IMR-90 (cell line): ENCODE measurements at regions not wholly inside any gene's neighbourhood (a gene's known extent, or its start where the extent isn't known, plus 50 kb on each side); places are given as distances from the start of the nearest gene placed in this dataset.

ENCODE experiments used
- ATAC-seq: fragments of 200-7000 bp; cut with Tn5 transposase; 2 replicates; pipeline ENCODE4 v1.9.1; 2020; ENCODE audit warnings: low read depth, mild to moderate bottlenecking, moderate library complexity
- BruUV-seq: library from RNA; stranded (reverse); fragments of 400-500 nt; replicated peaks from 2 replicates; lab custom pipeline; 2021; lab: Mats Ljungman, UMichigan
- CTCF ChIA-PET: fragments of 300-600 bp; formaldehyde crosslinking; extraction: SDS; loops from one replicate; lab custom pipeline; 2021; ENCODE audit warnings: antibody characterized with exemption; lab: Yijun Ruan, JAX
- POLR2A ChIA-PET: fragments of 300-600 bp; sonication (Branson Sonifier 250); formaldehyde crosslinking; loops from one replicate; lab custom pipeline; 2022; ENCODE audit warnings: antibody characterized with exemption; ENCODE audit not compliant: unreplicated experiment; lab: Charles Lee
- DNase-seq: peaks from one replicate; pipeline ENCODE4 v3.0.0; 2013
- H2AFZ ChIP-seq: replicated peaks from 2 replicates; pipeline ENCODE3; 2013; ENCODE audit warnings: low read length, mild to moderate bottlenecking; ENCODE audit not compliant: poor library complexity
- H2AK5ac ChIP-seq: 2 replicates; pipeline ENCODE4 v1.6.1; 2013; ENCODE audit warnings: low read depth, low read length, inconsistent platforms
- H2AK9ac ChIP-seq: replicated peaks from 2 replicates; pipeline ENCODE3; 2013; ENCODE audit warnings: mild to moderate bottlenecking, low read depth, low read length, moderate library complexity; ENCODE audit not compliant: poor library complexity
- H2BK120ac ChIP-seq: 2 replicates; pipeline ENCODE4 v1.6.1; 2013; ENCODE audit warnings: low read depth, low read length, inconsistent platforms
- H2BK15ac ChIP-seq: 3 replicates; pipeline ENCODE4 v1.6.1; 2013; ENCODE audit warnings: low read depth, low read length, inconsistent platforms
- H2BK20ac ChIP-seq: 2 replicates; pipeline ENCODE4 v1.6.1; 2013; ENCODE audit warnings: low read depth, mild to moderate bottlenecking, inconsistent platforms, low read length, moderate library complexity
- H2BK5ac ChIP-seq: 2 replicates; pipeline ENCODE4 v1.6.1; 2013; ENCODE audit warnings: mild to moderate bottlenecking, low read depth, low read length, inconsistent platforms; ENCODE audit not compliant: poor library complexity, severe bottlenecking
- H3K14ac ChIP-seq: replicated peaks from 2 replicates; pipeline ENCODE4 v1.6.1; 2013; ENCODE audit warnings: low read depth, low read length, inconsistent platforms
- H3K18ac ChIP-seq: 2 replicates; pipeline ENCODE4 v1.6.1; 2013; ENCODE audit warnings: low read depth, low read length, control low read depth
- H3K23ac ChIP-seq: 2 replicates; pipeline ENCODE4 v1.6.1; 2013; ENCODE audit warnings: low read depth, low read length, inconsistent platforms
- H3K27ac ChIP-seq: 2 replicates; pipeline ENCODE4 v1.5.1; 2013; ENCODE audit warnings: mild to moderate bottlenecking, control low read depth, low read length; ENCODE audit not compliant: insufficient read depth
- H3K27me3 ChIP-seq: 2 replicates; pipeline ENCODE4 v1.6.1; 2013; ENCODE audit warnings: low read length; ENCODE audit not compliant: control insufficient read depth, insufficient read depth
- H3K36me3 ChIP-seq: 2 replicates; pipeline ENCODE4 v1.6.1; 2013; ENCODE audit warnings: low read length, mixed read lengths; ENCODE audit not compliant: control insufficient read depth, insufficient read depth
- H3K4ac ChIP-seq: 2 replicates; pipeline ENCODE4 v1.6.1; 2013; ENCODE audit warnings: low read depth, low read length, inconsistent platforms
- H3K4me1 ChIP-seq: 2 replicates; pipeline ENCODE4 v1.6.1; 2013; ENCODE audit warnings: low read length, mixed read lengths; ENCODE audit not compliant: control insufficient read depth, insufficient read depth
- H3K4me2 ChIP-seq: 2 replicates; pipeline ENCODE4 v1.6.1; 2013; ENCODE audit warnings: low read depth, mild to moderate bottlenecking, control low read depth, low read length, moderate library complexity
- H3K4me3 ChIP-seq: 2 replicates; pipeline ENCODE4 v1.5.1; 2013; ENCODE audit warnings: low read depth, mild to moderate bottlenecking, control low read depth, low read length, moderate library complexity; ENCODE audit not compliant: insufficient read depth
- H3K56ac ChIP-seq: 2 replicates; pipeline ENCODE4 v1.6.1; 2013; ENCODE audit warnings: low read length, inconsistent platforms; ENCODE audit not compliant: insufficient read depth; ENCODE audit errors: extremely low read depth
- H3K79me1 ChIP-seq, 2 experiments: 2 replicates each; pipeline ENCODE4 v1.6.1; 2013; ENCODE audit warnings: low read length in 2 of 2, inconsistent platforms in 1 of 2, low read depth in 1 of 2
- H3K9ac ChIP-seq: 2 replicates; pipeline ENCODE4 v1.6.1; 2013; ENCODE audit warnings: low read depth, low read length, control low read depth
- H3K9me1 ChIP-seq: 2 replicates; pipeline ENCODE4 v1.6.1; 2013; ENCODE audit warnings: low read length, inconsistent platforms; ENCODE audit not compliant: insufficient read depth
- H3K9me3 ChIP-seq: 2 replicates; pipeline ENCODE4 v1.6.1; 2013; ENCODE audit warnings: low read length; ENCODE audit not compliant: control insufficient read depth, insufficient read depth
- H4K20me1 ChIP-seq: 2 replicates; pipeline ENCODE4 v1.6.1; 2013; ENCODE audit warnings: low read length, inconsistent platforms; ENCODE audit not compliant: insufficient read depth
- H4K5ac ChIP-seq: 2 replicates; pipeline ENCODE4 v1.6.1; 2013; ENCODE audit warnings: mild to moderate bottlenecking, low read depth, low read length, control low read depth
- H4K8ac ChIP-seq, 2 experiments: 2 replicates each; pipeline ENCODE4 v1.6.1; 2013; ENCODE audit warnings: low read depth in 2 of 2, low read length in 2 of 2, control low read depth in 1 of 2, inconsistent platforms in 1 of 2
- H4K91ac ChIP-seq: 2 replicates; pipeline ENCODE4 v1.6.1; 2013; ENCODE audit warnings: low read depth, low read length, inconsistent platforms; ENCODE audit not compliant: insufficient read depth
- FOS ChIP-seq: fragments of 150-350 bp; IDR thresholded peaks from 2 replicates; pipeline ENCODE4 v1.6.1; 2016; ENCODE audit warnings: low read depth, low read length
- NFE2L2 ChIP-seq: fragments of 150-350 bp; IDR thresholded peaks from 2 replicates; pipeline ENCODE4 v1.6.1; 2016; ENCODE audit warnings: low read depth, mild to moderate bottlenecking, low read length
- RAD21 ChIP-seq: IDR thresholded peaks from 2 replicates; pipeline ENCODE4 v1.6.1; 2012; ENCODE audit warnings: low read length, improper control_type of control experiment
- RCOR1 ChIP-seq: IDR thresholded peaks from 2 replicates; pipeline ENCODE4 v1.6.1; 2012; ENCODE audit warnings: mild to moderate bottlenecking, low read length, improper control_type of control experiment; ENCODE audit not compliant: insufficient replicate concordance
- WGBS, 2 experiments: methylation state at CpG; one replicate each; pipeline versions ENCODE4 v1.1.5 to v1.1.7; 2013; ENCODE audit warnings: missing lambda C conversion rate in 2 of 2; ENCODE audit not compliant: insufficient read length in 1 of 2; ENCODE audit errors: extremely low coverage in 2 of 2; 5-methylcytosine and 5-hydroxymethylcytosine counted together
- dilution Hi-C: fragments of 300-500 bp; cut with HindIII; formaldehyde crosslinking; loops from one replicate; pipeline ENCODE4 v1.14.3; 2018; ENCODE audit warnings: low sequenced_read_pairs; ENCODE audit not compliant: unreplicated experiment
- in situ Hi-C: fragments of 300-500 bp; cut with MboI; formaldehyde crosslinking; loops from 3 replicates; pipeline ENCODE4 v1.14.3; 2019; ENCODE audit warnings: low sequenced_read_pairs, inconsistent platforms, mixed read lengths
- intact Hi-C: fragments of 100-400 bp; cut with micrococcal nuclease; formaldehyde crosslinking; loops from 2 replicates; pipeline ENCODE4 v1.10.0; 2022

DNA sequence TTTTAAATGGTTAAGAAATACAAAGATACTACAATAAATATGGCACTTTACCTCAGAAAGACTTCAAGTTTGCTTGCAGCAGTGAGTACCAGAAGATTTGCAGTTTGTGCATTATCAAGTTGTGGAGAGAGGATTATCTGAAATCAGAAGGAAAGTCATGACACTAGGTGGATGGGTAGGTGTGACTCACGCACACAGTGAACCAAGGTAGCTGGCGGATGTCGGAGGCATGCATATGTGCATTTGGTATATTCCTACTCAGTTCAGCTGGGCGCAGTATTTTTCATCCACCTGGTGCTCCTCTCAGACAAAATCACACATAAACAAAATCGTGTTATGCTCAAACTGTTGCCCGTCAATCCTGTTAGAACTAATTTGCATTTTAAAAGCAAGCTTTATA lies 351.0 kb downstream of the IGSF11 start:
- BruUV-seq = no TSS peak
- no peak overlapping the region for H3K27ac ChIP-seq
- no peak overlapping the region for H3K14ac ChIP-seq
- H3K18ac ChIP-seq = no peak overlapping the region
- no peak overlapping the region for H3K4ac ChIP-seq
- H2AFZ ChIP-seq = no peak overlapping the region
- H2BK120ac ChIP-seq = no peak overlapping the region
- H2BK15ac ChIP-seq = no peak overlapping the region
- H3K36me3 ChIP-seq = no peaks in the 10 kb centered on the region
- no peak overlapping the region for H4K91ac ChIP-seq
- H3K4me2 ChIP-seq = no peak overlapping the region
- dilution Hi-C loops (no loop called here), intact Hi-C loops (loop anchor here (10.0 kb wide), 1 partner anchor 329 kb away; no protein-coding TSS in a partner anchor), in situ Hi-C loops (no loop called here)
- H2BK5ac ChIP-seq = no peak overlapping the region
- no peak overlapping the region for H3K56ac ChIP-seq
- H3K27me3 ChIP-seq = no peaks in the 10 kb centered on the region
- no peak overlapping the region for H3K9ac ChIP-seq
- POLR2A ChIA-PET = no interaction called here
- H4K5ac ChIP-seq = no peak overlapping the region
- no CpG with 5 or more reads among the region's 6 CpGs for WGBS, 2 experiments
- H4K20me1 ChIP-seq = no peaks in the 10 kb centered on the region
- H3K23ac ChIP-seq = no peak overlapping the region
- no peaks in the 10 kb centered on the region for H3K4me1 ChIP-seq
- DNase-seq (no peak), ATAC-seq (no peak)
- no peaks in the 10 kb centered on the region for H3K9me1 ChIP-seq
- no peak overlapping the region for H2AK5ac ChIP-seq
- TF ChIP-seq RCOR1 = no peak
- no peak for TF ChIP-seq NFE2L2
- no peak for TF ChIP-seq FOS
- TF ChIP-seq RAD21 = no peak
- H3K9me3 ChIP-seq = no peaks in the 10 kb centered on the region
- CTCF ChIA-PET = no interaction called here
- no peaks in the 10 kb centered on the region for H3K79me1 ChIP-seq
- no peak overlapping the region for H3K4me3 ChIP-seq
- H2BK20ac ChIP-seq = no peak overlapping the region
- no peak overlapping the region for H4K8ac ChIP-seq
- H2AK9ac ChIP-seq = no peak overlapping the region
